HAP-1 (cell line): ENCODE measurements at regions not wholly inside any gene's neighbourhood (a gene's known extent, or its start where the extent isn't known, plus 50 kb on each side); places are given as distances from the start of the nearest gene placed in this dataset.
"Not testable (repeated sequence)": the region's sequence is repeated elsewhere in the genome, so short reads cannot be mapped to it uniquely, and the experiment has no call there.

Source experiments
- DNase-seq, 2 experiments: peaks; one replicate each; pipeline ENCODE4 v3.0.0-alpha.2; 2016 to 2020; ENCODE audit warnings: low spot score in 2 of 2
- H3K27me3 ChIP-seq: fragments of 250-450 bp; sonication (Bioruptor Pico); 2 replicates; pipeline ENCODE4 v1.5.1; 2020; ENCODE audit warnings: low read depth, mild to moderate bottlenecking, moderate library complexity
- H3K36me3 ChIP-seq: fragments of 250-450 bp; sonication (Bioruptor Pico); replicated peaks from 2 replicates; pipeline ENCODE4 v1.5.1; 2020; ENCODE audit warnings: mild to moderate bottlenecking
- H3K4me1 ChIP-seq: fragments of 250-450 bp; sonication (Bioruptor Pico); 2 replicates; pipeline ENCODE4 v1.5.1; 2020; ENCODE audit warnings: mild to moderate bottlenecking
- H3K4me3 ChIP-seq: fragments of 250-450 bp; sonication (Bioruptor Pico); 2 replicates; pipeline ENCODE4 v1.5.1; 2020; ENCODE audit warnings: mild to moderate bottlenecking, moderate library complexity
- H3K9me3 ChIP-seq: fragments of 250-450 bp; sonication (Bioruptor Pico); 2 replicates; pipeline ENCODE4 v1.5.1; 2020; ENCODE audit warnings: mild to moderate bottlenecking, moderate library complexity
- in situ Hi-C: fragments of 300-500 bp; cut with MboI; formaldehyde crosslinking; loops from 3 replicates; pipeline ENCODE4 v1.14.3; 2020; ENCODE audit warnings: low sequenced_read_pairs, inconsistent platforms, mixed read lengths

- in situ Hi-C loops, result no loop called here
- no peaks in the 10 kb centered on the region for H3K4me1 ChIP-seq
- H3K4me3 ChIP-seq, result no peak overlapping the region
- H3K36me3 ChIP-seq, result no peaks in the 10 kb centered on the region
- H3K27me3 ChIP-seq, result 0 out of 2 replicates have a peak, but pooled peaks cover 3% of the 10 kb centered on the region
- H3K9me3 ChIP-seq, result no peaks in the 10 kb centered on the region
- DNase-seq, result no peak
Measured at GRCh38 chr6:119862719-119863118, 513.2 kb upstream of the MAN1A1 start.

- Histone ChIP-seq H3K4me3 (no peak overlapping the region), H3K9me3 (no peaks in the 10 kb centered on the region), H3K4me1 (no peaks in the 10 kb centered on the region), H3K27me3 (0 out of 2 replicates have a peak, but pooled peaks cover 3% of the 10 kb centered on the region), H3K36me3 (no peaks in the 10 kb centered on the region)
- in situ Hi-C loops, result no loop called here
- DNase-seq, result no peak
Measured at GRCh38 chr6:119858901-119859300, 509.3 kb upstream of the MAN1A1 start.

GRCh38 chr6:119856136-119856535, 506.6 kb upstream of the MAN1A1 start:
- no peak for DNase-seq
- Histone ChIP-seq H3K4me3 (no peak overlapping the region), H3K36me3 (no peaks in the 10 kb centered on the region), H3K9me3 (no peaks in the 10 kb centered on the region), H3K4me1 (no peaks in the 10 kb centered on the region), H3K27me3 (0 out of 2 replicates have a peak, but pooled peaks cover 3% of the 10 kb centered on the region)
- in situ Hi-C loops, result no loop called here

GRCh38 chr6:119848696-119849095, 499.1 kb upstream of the MAN1A1 start:
- no peak overlapping the region for H3K4me3 ChIP-seq

GRCh38 chr6:119845161-119845560, 495.6 kb upstream of the MAN1A1 start:
- H3K27me3 ChIP-seq, result no peaks in the 10 kb centered on the region
- in situ Hi-C loops, result no loop called here
- H3K4me1 ChIP-seq, result no peaks in the 10 kb centered on the region
- H3K36me3 ChIP-seq, result no peaks in the 10 kb centered on the region
- H3K9me3 ChIP-seq, result no peaks in the 10 kb centered on the region
- H3K4me3 ChIP-seq, result no peak overlapping the region
- DNase-seq, result no peak

More at GRCh38 chr6:119848696-119849095, 499.1 kb upstream of the MAN1A1 start:
- H3K4me1 ChIP-seq, result no peaks in the 10 kb centered on the region
- no peaks in the 10 kb centered on the region for H3K27me3 ChIP-seq
- H3K36me3 ChIP-seq, result no peaks in the 10 kb centered on the region
- in situ Hi-C loops, result no loop called here
- no peak for DNase-seq
- H3K9me3 ChIP-seq, result no peaks in the 10 kb centered on the region

GRCh38 chr6:119844387-119844786, 494.8 kb upstream of the MAN1A1 start:
- no peaks in the 10 kb centered on the region for H3K27me3 ChIP-seq
- no peak for DNase-seq
- H3K36me3 ChIP-seq, result no peaks in the 10 kb centered on the region
- in situ Hi-C loops, result no loop called here
- no peaks in the 10 kb centered on the region for H3K4me1 ChIP-seq
- H3K9me3 ChIP-seq, result no peaks in the 10 kb centered on the region
- no peak overlapping the region for H3K4me3 ChIP-seq

GRCh38 chr6:119842191-119842590, 492.6 kb upstream of the MAN1A1 start:
- in situ Hi-C loops, result no loop called here
- no peaks in the 10 kb centered on the region for H3K4me1 ChIP-seq
- no peaks in the 10 kb centered on the region for H3K9me3 ChIP-seq
- H3K27me3 ChIP-seq, result no peaks in the 10 kb centered on the region
- H3K4me3 ChIP-seq, result no peak overlapping the region
- no peak for DNase-seq
- H3K36me3 ChIP-seq, result no peaks in the 10 kb centered on the region

- in situ Hi-C loops, result no loop called here
- H3K9me3 ChIP-seq, result no peaks in the 10 kb centered on the region
- no peak for DNase-seq
- H3K4me1 ChIP-seq, result no peaks in the 10 kb centered on the region
- H3K36me3 ChIP-seq, result no peaks in the 10 kb centered on the region
- no peaks in the 10 kb centered on the region for H3K27me3 ChIP-seq
- H3K4me3 ChIP-seq, result no peak overlapping the region
Measured at GRCh38 chr6:119838043-119838442, 488.5 kb upstream of the MAN1A1 start.

GRCh38 chr6:119834418-119834817, 484.9 kb upstream of the MAN1A1 start:
- in situ Hi-C loops, result no loop called here
- Histone ChIP-seq H3K9me3 (no peaks in the 10 kb centered on the region), H3K27me3 (no peaks in the 10 kb centered on the region), H3K4me3 (no peak overlapping the region), H3K4me1 (no peaks in the 10 kb centered on the region), H3K36me3 (no peaks in the 10 kb centered on the region)
- no peak for DNase-seq

- no peak for DNase-seq
- Histone ChIP-seq H3K36me3 (no peaks in the 10 kb centered on the region), H3K4me3 (no peak overlapping the region), H3K27me3 (no peaks in the 10 kb centered on the region), H3K4me1 (no peaks in the 10 kb centered on the region), H3K9me3 (no peaks in the 10 kb centered on the region)
- in situ Hi-C loops, result no loop called here
Measured at GRCh38 chr6:119832411-119832810, 482.9 kb upstream of the MAN1A1 start.

GRCh38 chr6:119830494-119831295, 481.1 kb upstream of the MAN1A1 start:
- Histone ChIP-seq H3K27me3 (no peaks in the 10 kb centered on the region), H3K36me3 (no peaks in the 10 kb centered on the region), H3K9me3 (no peaks in the 10 kb centered on the region), H3K4me1 (no peaks in the 10 kb centered on the region), H3K4me3 (no peak overlapping the region)
- peak in 1 of 2 experiments; percentile 20 for DNase-seq
- in situ Hi-C loops, result no loop called here

GRCh38 chr6:119830069-119830468, 480.5 kb upstream of the MAN1A1 start:
- Histone ChIP-seq H3K4me1 (no peaks in the 10 kb centered on the region), H3K36me3 (no peaks in the 10 kb centered on the region), H3K27me3 (no peaks in the 10 kb centered on the region), H3K9me3 (no peaks in the 10 kb centered on the region), H3K4me3 (no peak overlapping the region)
- DNase-seq, result no peak
- in situ Hi-C loops, result no loop called here

- H3K4me1 ChIP-seq, in situ Hi-C loops, H3K4me3 ChIP-seq, H3K36me3 ChIP-seq, H3K27me3 ChIP-seq, H3K9me3 ChIP-seq, DNase-seq: not testable (repeated sequence)
Measured at GRCh38 chr6:119829499-119829898, 479.9 kb upstream of the MAN1A1 start.

- Histone ChIP-seq H3K36me3 (no peaks in the 10 kb centered on the region), H3K4me3 (no peak overlapping the region), H3K9me3 (no peaks in the 10 kb centered on the region), H3K4me1 (no peaks in the 10 kb centered on the region), H3K27me3 (no peaks in the 10 kb centered on the region)
- DNase-seq, result no peak
- in situ Hi-C loops, result no loop called here
Measured at GRCh38 chr6:119829006-119829405, 479.4 kb upstream of the MAN1A1 start.

GRCh38 chr6:119821380-119821779, 471.8 kb upstream of the MAN1A1 start:
- no peaks in the 10 kb centered on the region for H3K36me3 ChIP-seq
- no peaks in the 10 kb centered on the region for H3K9me3 ChIP-seq
- in situ Hi-C loops, result no loop called here
- no peak overlapping the region for H3K4me3 ChIP-seq
- DNase-seq, result no peak
- no peaks in the 10 kb centered on the region for H3K27me3 ChIP-seq
- H3K4me1 ChIP-seq, result no peaks in the 10 kb centered on the region
